Stomach (tissue), 4 donors: ENCODE measurements at regions not wholly inside any gene's neighbourhood (a gene's known extent, or its start where the extent isn't known, plus 50 kb on each side); places are given as distances from the start of the nearest gene placed in this dataset.

ENCODE experiments used
- CTCF ChIP-seq, 7 experiments: fragments of 450-650 bp in 4 of 7; fragments of 200-600 bp in 3 of 7; sonication (generic) in 3 of 7; IDR thresholded peaks; one replicate each; pipeline ENCODE4 v1.5.1; 2016 to 2019; ENCODE audit warnings: antibody characterized with exemption in 7 of 7, control low read depth in 2 of 7, mild to moderate bottlenecking in 1 of 7
- POLR2A ChIP-seq, 4 donors: fragments of 450-650 bp; IDR thresholded peaks; one replicate each; pipeline ENCODE4 v1.6.1; 2016; ENCODE audit warnings: antibody characterized with exemption in 4 of 4, control low read depth in 2 of 4, mild to moderate bottlenecking in 1 of 4, moderate library complexity in 1 of 4

DNA sequence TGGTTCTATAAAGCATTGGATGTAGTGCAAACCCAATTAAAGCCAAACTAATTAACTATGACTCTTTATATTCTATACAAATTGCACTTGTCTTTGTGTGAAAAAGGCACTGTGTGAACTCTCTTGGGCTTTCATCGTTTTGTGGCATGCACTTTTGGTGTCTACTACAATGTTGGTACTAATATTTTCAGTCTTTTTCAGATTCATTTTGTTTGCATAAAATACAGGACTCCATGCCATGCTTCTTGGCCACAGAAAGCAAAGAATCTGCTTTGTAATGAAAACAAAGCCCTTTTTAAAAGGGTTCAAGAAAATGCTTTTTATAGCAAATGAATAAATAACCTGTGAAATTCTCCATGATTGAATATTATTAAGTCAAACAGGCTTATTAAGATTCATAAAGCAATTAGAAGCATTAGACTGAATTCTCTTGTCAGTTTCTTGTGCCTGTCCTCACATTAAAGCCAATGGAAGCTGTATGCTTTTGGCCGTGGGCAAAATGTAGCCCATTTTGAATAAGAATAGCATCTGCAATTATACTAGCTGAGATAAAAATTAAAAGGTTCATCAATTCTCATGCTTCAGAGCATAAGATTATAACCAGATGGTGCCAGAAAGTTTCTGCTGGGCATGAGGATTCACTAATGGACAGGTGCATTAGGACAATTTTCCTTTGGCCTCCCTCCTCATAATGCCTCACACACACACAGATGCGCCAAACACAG is 1665.2 kb downstream of the SUCLG1 start:
- TF ChIP-seq POLR2A (IDR thresholded peaks at IDR 0.05): no peak
- TF ChIP-seq CTCF (IDR thresholded peaks at IDR 0.05): no peak
